ENCODE measurements at regions not wholly inside any gene's neighbourhood (a gene's known extent, or its start where the extent isn't known, plus 50 kb on each side); places are given as distances from the start of the nearest gene placed in this dataset.
"Not testable (repeated sequence)": the region's sequence is repeated elsewhere in the genome, so short reads cannot be mapped to it uniquely, and the experiment has no call there.

GRCh38 chr7:68218461-68218860, 1221.8 kb downstream of the TYW1 start:
- Histone ChIP-seq H3K27me3 (no peaks in the 10 kb centered on the region), H3K27ac (no peak overlapping the region), H3K4me3 (no peak overlapping the region), H3K9me3 (no peaks in the 10 kb centered on the region), H3K36me3 (no peaks in the 10 kb centered on the region), H3K4me1 (no peaks in the 10 kb centered on the region)
- DNase-seq (ENCODE audit: low spot score), result no peak
- TF ChIP-seq CTCF (IDR thresholded peaks at IDR 0.05), result no peak

- Histone ChIP-seq H3K36me3 (no peaks in the 10 kb centered on the region), H3K27me3 (no peaks in the 10 kb centered on the region), H3K4me3 (no peak overlapping the region), H3K4me1 (peaks cover 0 to 7% of the 10 kb centered on the region in 2 donors), H3K9me3 (no peaks in the 10 kb centered on the region), H3K27ac (no peak overlapping the region)
- TF ChIP-seq CTCF (IDR thresholded peaks at IDR 0.05), result no peak
- DNase-seq (ENCODE audit: low spot score), result no peak
Observed at GRCh38 chr7:68222311-68222710, 1225.7 kb downstream of the TYW1 start.

- DNase-seq (ENCODE audit: low spot score), result no peak
- H3K4me1 ChIP-seq, result peaks cover 0 to 7% of the 10 kb centered on the region in 2 donors
- H3K9me3 ChIP-seq, result no peaks in the 10 kb centered on the region
- no peak for TF ChIP-seq CTCF (IDR thresholded peaks at IDR 0.05)
- no peak overlapping the region for H3K27ac ChIP-seq
- H3K27me3 ChIP-seq, result no peaks in the 10 kb centered on the region
- H3K4me3 ChIP-seq, result no peak overlapping the region
- no peaks in the 10 kb centered on the region for H3K36me3 ChIP-seq
Observed at GRCh38 chr7:68224041-68224741, 1227.6 kb downstream of the TYW1 start.

- not testable (repeated sequence) for H3K27me3 ChIP-seq, H3K4me3 ChIP-seq
Observed at GRCh38 chr7:68231011-68231410, 1234.4 kb downstream of the TYW1 start.

GRCh38 chr7:68235937-68236336, 1239.3 kb downstream of the TYW1 start:
- Histone ChIP-seq H3K9me3 (peaks cover 0 to 5% of the 10 kb centered on the region in 2 donors), H3K4me3 (no peak overlapping the region), H3K27ac (no peak overlapping the region), H3K4me1 (no peaks in the 10 kb centered on the region), H3K36me3 (no peaks in the 10 kb centered on the region), H3K27me3 (no peaks in the 10 kb centered on the region)
- DNase-seq (ENCODE audit: low spot score), result no peak
- no peak for TF ChIP-seq CTCF (IDR thresholded peaks at IDR 0.05)

More at GRCh38 chr7:68231011-68231410, 1234.4 kb downstream of the TYW1 start:
- not testable (repeated sequence) for DNase-seq (ENCODE audit: low spot score); H3K9me3 ChIP-seq; H3K36me3 ChIP-seq; H3K4me1 ChIP-seq; H3K27ac ChIP-seq

GRCh38 chr7:68238204-68238805, 1241.7 kb downstream of the TYW1 start:
- TF ChIP-seq CTCF (IDR thresholded peaks at IDR 0.05), result no peak
- no peak for DNase-seq (ENCODE audit: low spot score)
- Histone ChIP-seq H3K27ac (no peak overlapping the region), H3K27me3 (no peaks in the 10 kb centered on the region), H3K36me3 (no peaks in the 10 kb centered on the region), H3K9me3 (peaks cover 3 to 10% of the 10 kb centered on the region in 2 donors), H3K4me1 (no peaks in the 10 kb centered on the region), H3K4me3 (no peak overlapping the region)
